Activated T-cell treated with anti-CD3 and anti-CD28 coated beads for 4 hours (primary cell): ENCODE measurements at regions not wholly inside any gene's neighbourhood (a gene's known extent, or its start where the extent isn't known, plus 50 kb on each side); places are given as distances from the start of the nearest gene placed in this dataset.
"Not testable (repeated sequence)": the region's sequence is repeated elsewhere in the genome, so short reads cannot be mapped to it uniquely, and the experiment has no call there.

Source experiments
- DNase-seq: peaks from one replicate; pipeline ENCODE4 v3.0.0-alpha.2; 2020

- no peak for DNase-seq
Observed at GRCh38 chr5:154543380-154543779, 65.4 kb upstream of the HAND1 start.

DNA sequence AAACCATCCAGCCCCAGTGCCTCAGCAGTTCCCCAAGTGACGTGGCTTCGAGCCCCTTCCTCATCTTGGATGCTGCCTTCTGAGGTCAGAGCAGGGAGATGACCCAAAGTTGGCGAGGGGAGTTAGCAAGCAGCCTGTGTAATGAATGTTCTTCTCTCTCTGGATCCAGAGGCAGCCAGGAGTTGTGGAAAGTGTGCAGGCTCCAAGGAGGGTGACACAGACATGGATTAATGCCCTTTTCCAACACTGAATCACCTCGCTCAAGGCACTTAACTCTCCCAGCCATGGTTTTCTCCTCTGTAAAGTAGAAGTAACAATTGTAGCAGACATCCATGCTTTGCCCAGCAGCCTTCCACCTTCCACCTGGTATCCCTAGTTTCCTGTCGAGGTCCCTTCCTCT, 64.6 kb upstream of the HAND1 start:
- DNase-seq: no peak

DNA sequence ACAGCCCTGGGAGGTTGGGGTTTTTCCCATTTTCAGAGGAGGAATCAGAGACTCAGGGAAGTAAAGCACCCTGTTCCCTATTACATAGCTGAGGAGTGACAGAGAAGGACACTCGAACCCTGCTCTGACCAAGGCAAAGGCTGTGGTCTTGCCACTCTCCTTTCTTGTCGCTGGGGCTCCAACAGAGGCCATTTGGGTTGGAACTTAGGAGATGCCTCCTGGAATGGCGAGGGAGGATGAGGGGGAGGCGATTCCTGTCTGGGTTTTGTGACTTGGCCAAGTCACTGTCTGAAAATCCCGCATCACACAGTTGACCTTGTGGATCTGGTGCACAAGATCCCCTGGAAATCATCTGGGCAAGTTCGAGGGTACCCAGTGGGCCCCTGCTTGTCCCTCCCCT, 64.0 kb upstream of the HAND1 start:
- DNase-seq: no peak

GRCh38 chr5:154541553-154541952, 63.5 kb upstream of the HAND1 start:
- no peak for DNase-seq

DNA sequence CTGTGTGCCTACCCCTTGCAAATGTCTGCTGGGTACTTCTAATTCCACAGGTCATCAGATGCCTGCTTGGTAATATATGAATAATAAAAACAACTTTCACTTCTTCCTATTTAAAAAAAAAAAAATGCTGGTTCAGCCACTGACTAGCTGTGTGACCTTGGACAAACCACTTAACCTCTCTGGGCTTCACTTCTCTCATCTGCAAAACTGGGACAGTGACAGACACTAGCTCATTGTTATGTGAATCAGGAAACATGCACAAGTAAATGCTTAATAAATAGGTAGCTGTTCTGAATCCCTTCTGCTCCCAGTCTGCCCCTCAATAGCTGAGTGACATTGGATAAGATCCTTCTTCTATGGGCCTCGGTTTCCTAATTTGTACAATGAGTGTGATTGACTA, 62.6 kb upstream of the HAND1 start:
- no peak for DNase-seq

GRCh38 chr5:154538492-154538891, 60.5 kb upstream of the HAND1 start:
- DNase-seq: no peak

- not testable (repeated sequence) for DNase-seq
Observed at GRCh38 chr5:154536439-154536838, 58.4 kb upstream of the HAND1 start.

- DNase-seq: no peak
Observed at GRCh38 chr5:154535535-154535934, 57.5 kb upstream of the HAND1 start.

DNA sequence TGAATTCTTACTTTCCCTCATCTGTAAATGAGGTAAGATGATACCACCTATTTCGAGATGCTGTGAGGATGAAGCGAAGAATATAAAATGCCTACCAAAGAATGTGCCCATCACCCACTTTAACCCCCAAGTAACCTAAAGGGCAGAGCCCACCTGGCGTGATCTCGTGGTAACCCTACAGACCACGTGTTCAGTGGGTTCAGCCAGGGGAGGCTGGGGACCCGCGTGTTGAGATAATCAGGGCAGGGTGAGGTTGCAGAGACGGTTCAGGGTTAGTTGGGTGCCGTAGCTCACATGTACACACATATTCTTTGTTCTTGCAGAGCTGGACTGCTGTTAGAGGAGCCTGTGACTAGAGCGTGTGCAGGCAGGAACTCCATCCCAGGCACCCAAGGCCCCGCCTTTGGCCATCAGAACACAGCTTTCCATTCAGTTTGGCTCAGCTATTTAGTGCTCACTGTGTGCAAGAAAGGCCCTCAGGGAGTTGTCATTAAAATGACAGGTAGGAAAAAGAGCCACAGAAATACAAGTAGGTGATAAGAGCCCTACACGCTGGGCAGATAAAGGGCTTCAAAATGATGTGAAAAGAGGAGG, 56.5 kb upstream of the HAND1 start:
- DNase-seq: no peak

GRCh38 chr5:154529282-154529681, 51.3 kb upstream of the HAND1 start:
- no peak for DNase-seq

DNA sequence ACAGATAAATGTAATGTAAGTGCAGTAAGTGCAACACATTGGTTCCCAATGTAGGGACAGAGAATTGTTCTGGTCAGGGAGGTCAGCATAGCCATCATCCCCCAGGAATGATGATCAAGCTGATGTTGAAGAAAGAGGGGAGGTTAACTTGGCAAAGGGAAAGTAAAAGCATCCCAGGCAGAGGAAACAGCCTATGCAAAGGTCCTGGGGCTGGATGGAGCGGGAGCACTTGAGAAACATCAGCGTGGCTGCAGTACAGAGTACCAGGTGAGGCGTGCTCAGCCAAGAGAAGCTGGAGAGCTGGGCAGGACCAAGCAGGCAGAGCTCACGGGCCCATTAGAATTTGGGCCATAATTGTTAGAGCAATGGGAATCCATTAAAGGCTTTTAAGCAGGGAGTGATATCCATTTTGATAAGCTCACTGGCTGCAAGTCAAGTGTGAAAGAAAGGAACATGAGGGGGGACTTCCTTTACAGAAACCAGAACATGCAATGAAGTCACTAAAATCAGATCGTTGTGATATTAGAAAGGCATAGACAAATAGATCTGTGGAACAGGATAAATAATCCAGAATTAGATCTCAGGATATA, 50.1 kb upstream of the HAND1 start:
- DNase-seq: no peak
